Epithelial cell of esophagus (primary cell): ENCODE measurements at regions not wholly inside any gene's neighbourhood (a gene's known extent, or its start where the extent isn't known, plus 50 kb on each side); places are given as distances from the start of the nearest gene placed in this dataset.

Experiments used
- DNase-seq: peaks from one replicate; pipeline ENCODE4 v3.0.0; 2010; ENCODE audit warnings: low read depth
- H3K4me3 ChIP-seq: 2 replicates; pipeline ENCODE4 v1.5.1; 2011; ENCODE audit warnings: mild to moderate bottlenecking, low read length, control low read depth
- TF ChIP-seq, protein P1 (sequence below): IDR thresholded peaks from 2 replicates; pipeline ENCODE4 v1.5.1; 2011; ENCODE audit warnings: low read depth, mild to moderate bottlenecking, low read length, control low read depth, inconsistent platforms; ENCODE audit not compliant: insufficient read depth; ENCODE audit errors: missing control alignments

DNA sequence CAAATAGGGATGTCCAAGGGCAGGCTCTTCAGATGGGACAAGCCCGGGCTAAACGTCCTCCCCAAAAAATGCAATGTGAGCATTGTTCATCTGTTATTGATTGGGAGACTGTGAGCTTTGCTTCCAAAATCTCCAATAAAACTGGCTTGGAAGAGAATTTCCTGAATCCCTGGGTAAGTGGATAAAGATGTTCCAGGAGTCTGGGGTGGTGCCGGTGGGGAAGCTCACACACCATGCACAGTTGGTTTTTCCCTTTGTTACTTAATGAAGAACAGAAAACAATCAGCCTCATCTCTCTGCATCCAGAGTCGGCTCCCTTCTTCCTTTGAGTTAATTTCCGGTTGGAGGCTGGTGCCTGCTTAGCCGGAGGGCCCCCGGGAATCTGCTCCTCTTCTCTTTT is 72.1 kb upstream of the ZBTB40 start:
- DNase-seq: no peak

DNA sequence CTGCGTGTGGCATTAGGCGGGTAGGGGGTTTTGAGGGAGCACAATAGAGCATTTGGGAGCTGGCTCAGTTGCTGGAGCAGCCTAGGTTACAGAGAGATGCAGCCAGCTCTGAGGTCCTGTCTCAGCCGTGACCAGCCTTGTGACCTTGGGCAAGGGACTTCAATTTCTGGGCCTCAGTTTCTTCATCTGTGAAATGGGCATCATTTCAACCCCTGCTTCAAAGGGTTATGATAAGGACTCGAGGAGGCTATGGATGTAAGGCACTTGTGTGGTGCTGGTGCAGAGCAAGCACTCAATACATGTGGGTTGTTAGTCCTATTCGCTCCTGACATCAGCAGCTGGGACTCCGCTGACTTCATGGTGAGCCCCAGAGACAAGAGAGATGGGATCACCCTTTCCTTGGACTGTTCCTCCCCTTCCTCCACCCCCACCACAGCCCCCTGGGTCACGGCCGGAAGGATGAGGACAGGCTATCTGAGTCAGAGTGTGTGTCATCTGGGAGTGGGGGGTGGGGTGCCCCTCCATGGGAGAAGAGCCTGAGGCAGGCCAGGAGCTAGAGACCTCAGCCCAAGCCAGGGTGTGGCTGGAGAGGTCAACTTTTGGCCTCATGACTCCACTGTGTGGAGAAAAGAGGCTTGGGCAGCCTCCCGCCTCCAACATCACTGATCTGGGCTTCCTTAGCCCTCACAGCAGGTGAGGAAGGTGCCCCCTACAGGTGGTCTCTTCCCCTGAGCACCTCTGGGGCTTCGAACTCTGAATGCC is 71.4 kb upstream of the ZBTB40 start:
- TF ChIP-seq, protein P1, sequence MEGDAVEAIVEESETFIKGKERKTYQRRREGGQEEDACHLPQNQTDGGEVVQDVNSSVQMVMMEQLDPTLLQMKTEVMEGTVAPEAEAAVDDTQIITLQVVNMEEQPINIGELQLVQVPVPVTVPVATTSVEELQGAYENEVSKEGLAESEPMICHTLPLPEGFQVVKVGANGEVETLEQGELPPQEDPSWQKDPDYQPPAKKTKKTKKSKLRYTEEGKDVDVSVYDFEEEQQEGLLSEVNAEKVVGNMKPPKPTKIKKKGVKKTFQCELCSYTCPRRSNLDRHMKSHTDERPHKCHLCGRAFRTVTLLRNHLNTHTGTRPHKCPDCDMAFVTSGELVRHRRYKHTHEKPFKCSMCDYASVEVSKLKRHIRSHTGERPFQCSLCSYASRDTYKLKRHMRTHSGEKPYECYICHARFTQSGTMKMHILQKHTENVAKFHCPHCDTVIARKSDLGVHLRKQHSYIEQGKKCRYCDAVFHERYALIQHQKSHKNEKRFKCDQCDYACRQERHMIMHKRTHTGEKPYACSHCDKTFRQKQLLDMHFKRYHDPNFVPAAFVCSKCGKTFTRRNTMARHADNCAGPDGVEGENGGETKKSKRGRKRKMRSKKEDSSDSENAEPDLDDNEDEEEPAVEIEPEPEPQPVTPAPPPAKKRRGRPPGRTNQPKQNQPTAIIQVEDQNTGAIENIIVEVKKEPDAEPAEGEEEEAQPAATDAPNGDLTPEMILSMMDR: no peak
- DNase-seq: peak; percentile 33
- no peak overlapping the region for H3K4me3 ChIP-seq

More for the DNA sequence above, 72.1 kb upstream of the ZBTB40 start:
- no peak overlapping the region for H3K4me3 ChIP-seq
- TF ChIP-seq, protein P1: no peak

DNA sequence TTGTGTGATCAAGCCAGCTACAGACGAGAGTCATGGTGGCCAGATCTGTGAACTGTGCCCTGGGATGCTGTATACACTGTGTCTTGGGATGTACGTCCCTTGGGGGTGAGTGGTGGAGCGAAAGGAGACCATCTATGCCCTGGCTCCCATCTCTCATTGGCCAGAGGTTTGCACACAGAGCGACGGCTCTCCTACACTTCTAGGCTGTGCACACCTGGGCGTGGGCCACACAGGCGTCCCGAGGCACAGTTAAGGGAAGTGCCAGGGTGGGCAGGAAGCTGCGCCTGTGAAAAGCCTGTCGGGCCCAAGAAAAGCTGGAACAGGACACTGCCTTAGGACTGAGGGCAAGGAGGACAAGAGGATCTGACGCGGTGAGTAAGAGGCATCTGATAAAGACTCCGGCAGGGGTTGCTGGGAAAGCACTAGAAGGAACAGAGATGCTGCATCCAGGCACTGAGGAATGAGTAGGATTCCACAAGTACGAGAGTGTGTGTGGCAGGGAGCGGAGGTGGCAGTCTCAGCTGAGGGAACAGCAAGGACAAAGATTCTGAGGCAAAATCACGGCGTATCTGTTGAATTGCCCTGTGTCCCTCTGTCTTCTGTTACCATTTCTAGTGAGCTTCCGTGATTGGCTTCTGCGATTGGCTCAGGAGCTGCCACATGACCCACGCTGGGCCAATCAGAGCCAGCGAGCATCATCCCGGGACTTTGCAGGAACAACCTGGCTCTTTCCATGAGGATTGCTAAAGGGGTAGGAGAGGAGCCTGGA is 67.9 kb upstream of the ZBTB40 start:
- no peak for DNase-seq
- no peak overlapping the region for H3K4me3 ChIP-seq
- TF ChIP-seq, protein P1: no peak

DNA sequence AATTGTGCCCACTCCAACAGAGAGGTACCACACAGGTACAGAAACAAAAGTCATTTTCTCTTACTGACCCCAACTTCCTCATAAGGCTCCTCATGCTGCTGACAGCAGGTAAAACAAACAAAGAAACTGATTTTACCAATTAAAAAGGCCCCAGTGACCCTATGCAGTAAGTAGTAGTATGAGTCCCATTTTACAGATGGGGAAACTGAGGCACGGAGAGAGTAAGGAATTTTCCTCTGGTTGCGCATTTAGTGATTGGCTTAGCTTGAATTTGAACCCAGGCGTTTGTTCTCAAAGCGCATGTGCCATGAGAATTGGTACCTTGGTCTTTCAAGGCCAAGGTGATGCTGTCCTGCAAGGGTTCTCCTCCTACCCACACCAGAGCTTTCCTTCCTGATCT is 66.1 kb upstream of the ZBTB40 start:
- TF ChIP-seq, protein P1: no peak
- no peak overlapping the region for H3K4me3 ChIP-seq
- DNase-seq: no peak

DNA sequence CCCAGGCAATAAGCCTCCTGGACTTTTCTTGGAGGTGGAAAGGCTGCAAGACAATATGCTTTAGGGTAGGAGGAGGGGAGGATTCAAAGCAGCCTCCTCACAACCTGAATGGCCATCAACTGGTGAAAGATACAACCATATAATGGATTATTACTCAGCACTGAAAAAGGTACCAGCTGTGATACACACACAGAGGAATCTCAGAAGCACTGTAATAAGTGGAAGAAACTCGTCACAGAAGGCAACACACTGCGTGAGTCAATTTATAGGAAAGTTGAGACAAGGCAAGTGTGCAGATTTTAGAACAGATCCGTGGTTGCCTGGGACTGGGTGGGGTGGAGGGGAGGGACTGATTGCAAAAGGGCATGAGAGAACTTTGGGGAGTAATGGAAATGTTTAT is 64.9 kb upstream of the ZBTB40 start:
- TF ChIP-seq, protein P1: no peak
- DNase-seq: no peak
- no peak overlapping the region for H3K4me3 ChIP-seq

DNA sequence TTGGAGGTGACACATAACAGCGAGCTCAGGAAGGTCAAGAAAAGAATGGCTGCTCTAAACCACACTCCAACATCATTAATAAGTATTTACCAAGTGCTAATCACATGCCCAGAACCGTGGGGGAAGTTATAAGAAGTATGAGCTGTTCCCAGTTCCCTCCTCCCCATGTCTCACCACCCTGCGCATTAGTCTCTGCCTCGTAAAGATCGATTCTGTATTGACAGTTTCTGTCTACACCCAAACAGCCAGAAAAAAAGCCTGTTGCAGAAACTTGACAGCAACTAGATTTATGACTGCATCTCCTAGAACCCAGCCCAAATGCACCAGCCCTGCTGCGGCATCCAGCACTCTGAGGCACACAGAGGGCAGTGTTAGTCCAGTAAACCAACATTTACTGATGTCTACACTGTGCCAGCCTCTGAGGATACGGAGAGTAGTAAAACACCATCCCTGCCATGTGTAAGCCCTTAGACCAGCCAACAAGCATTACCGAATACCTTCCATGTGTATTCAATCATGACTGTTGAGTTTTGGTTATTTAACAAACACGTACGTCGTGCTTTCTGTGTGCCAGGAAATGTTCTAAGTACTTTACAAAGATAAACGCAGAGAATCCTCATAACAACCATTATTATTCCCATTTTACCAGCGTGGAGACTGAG is 63.6 kb upstream of the ZBTB40 start:
- TF ChIP-seq, protein P1: no peak
- no peak overlapping the region for H3K4me3 ChIP-seq
- peak; percentile 46 for DNase-seq
